Fibroblast of skin of right biceps (primary cell): ENCODE measurements at regions not wholly inside any gene's neighbourhood (a gene's known extent, or its start where the extent isn't known, plus 50 kb on each side); places are given as distances from the start of the nearest gene placed in this dataset.

Experiments used
- DNase-seq: peaks from one replicate; pipeline ENCODE4 v3.0.0-alpha.2; 2013

DNA sequence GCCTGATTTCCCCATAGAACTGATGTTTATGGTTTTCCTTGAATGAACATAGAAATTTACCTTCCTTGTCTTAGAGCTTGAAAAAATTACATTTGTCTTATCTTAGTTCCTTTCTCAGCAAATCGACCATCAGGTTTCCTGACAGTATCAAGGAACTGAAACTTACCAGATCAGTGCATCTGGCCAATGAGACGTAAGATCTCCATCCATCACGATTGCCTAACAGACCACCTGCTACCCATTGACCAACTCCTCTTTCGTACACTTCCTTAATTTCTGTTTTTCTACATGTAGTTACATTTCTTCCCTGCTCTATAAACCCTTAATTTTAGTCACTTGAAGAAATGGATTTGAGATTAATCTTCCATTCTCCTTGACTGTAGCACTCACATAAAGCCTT lies 57.4 kb upstream of the TMPRSS15 start:
- no peak for DNase-seq

DNA sequence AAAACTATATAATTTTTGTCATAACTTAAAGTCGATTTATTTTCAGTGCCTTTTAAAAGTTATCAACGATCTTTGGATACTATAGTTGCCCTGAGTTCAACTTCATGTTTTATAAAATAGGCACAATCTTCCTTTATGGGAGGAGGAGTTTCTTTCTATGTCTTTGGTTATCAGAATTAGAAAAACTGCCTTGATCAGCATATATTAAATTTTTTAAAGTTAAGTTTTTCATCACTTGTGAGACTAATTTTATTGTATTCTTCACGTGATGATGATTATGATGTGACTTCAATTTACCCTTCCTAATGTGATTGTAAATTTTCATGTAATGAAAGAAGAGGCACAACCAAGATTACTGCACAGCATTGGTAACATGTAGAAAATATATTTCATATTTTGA lies 58.2 kb upstream of the TMPRSS15 start:
- no peak for DNase-seq

DNA sequence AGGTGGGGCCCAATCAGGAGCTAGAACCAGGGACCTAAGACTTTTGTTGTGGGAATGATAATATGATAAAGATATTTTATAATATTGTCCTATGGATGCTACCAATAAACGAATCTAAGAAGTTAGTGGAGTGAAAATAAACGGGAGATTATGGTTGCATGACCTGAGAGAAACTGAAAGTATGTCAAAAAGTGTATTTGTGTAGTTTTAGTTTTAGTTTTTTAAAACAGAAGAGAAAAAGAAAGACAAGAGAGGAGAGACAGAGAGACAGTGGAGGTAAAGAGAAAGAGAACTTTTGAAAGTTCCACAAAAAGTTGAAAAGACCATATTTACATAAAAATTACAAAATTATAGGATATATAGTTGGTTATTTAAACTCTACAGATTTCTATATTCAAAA lies 64.1 kb upstream of the TMPRSS15 start:
- no peak for DNase-seq

DNA sequence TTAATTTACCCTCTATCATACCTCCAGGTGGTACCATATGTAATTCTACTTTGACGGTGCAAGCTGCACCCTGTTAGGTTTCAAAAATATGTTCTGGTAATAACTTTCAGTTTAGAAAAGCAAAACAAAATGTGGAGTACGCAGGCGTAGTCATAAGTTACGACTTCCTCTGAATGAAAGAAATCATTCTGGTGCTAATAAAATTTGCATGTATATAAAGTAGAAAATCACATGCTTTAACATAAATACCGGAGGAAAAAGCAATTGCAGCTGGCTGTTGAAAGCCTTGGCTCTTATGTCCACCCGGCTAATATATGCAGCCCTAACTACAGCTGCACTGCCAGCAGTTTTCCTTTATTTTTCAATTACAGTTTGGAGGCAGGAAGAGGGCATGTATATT lies 65.2 kb upstream of the TMPRSS15 start:
- DNase-seq = no peak

DNA sequence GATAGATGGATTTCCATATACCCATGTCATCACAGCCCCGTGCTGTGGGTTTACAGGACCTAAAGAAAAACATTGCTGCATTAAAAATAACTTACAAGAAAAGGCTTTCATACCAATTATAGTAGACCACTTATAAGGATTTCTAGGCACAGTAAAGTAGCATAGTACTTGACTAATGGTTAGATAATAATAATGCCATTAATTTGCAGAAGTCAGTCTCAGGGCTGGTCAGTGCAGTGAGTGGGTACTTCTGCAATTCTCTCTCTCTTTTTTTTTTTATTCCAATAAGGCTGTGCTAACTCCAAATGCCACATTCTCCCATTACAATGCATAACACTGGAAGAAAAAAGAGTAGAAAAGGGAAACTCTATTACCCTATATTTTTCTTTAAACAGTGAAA lies 73.1 kb upstream of the TMPRSS15 start:
- DNase-seq = no peak

DNA sequence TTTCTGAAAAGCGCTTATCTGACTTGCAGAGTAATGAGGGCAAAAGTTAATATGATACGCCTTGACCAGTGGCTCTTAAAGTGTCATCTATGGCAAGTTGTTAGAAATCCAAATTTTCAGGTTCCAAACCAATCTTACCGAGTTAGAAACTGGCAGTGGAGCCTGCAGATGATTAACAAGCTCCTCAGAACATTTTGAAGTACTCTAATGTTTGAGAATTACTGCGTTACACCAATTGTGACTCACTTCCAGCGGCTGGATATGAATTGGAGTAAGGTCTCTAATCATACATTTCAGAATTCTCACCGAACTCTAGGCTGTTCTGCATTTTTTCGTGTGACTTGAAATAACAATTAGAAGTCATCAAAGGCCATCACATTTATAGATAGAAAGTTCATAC lies 73.5 kb upstream of the TMPRSS15 start:
- peak; percentile 17 for DNase-seq

DNA sequence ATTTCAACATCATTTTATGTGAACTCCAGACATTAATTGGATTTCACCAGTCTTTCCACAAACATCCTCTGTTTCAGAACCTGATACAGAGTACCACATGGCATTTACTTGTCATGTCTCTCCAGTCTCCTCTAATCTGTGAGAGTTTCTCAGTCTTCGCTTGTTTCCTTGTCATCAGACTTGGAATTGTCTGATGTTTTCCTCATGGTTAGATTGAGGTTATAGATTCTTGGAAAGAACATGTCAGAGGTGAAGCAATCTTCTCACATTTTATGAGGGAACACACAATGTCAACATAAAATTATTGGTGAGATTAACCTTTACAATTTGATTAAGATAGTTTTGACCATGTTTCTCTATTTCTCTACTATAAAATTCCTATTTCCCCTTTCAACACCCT lies 74.9 kb upstream of the TMPRSS15 start:
- no peak for DNase-seq

DNA sequence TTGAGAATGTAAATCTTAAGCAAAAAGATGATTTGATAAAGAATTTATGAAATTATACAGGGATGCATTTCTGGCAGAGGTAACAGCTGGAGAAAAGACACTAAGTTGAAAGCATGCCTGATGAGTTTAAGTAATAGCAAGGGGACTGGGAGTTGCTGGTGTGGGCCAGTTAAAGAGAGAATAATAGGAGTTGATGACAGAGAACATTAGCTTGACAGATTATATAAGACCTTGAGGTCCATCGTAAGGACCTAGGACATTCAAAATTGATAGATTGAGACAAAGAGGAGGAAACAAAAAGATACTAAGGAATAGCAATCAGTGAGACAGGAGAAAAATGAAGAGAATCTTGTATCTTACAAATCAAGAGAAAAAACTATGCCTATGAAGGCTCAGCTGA lies 84.7 kb upstream of the TMPRSS15 start:
- DNase-seq = no peak

DNA sequence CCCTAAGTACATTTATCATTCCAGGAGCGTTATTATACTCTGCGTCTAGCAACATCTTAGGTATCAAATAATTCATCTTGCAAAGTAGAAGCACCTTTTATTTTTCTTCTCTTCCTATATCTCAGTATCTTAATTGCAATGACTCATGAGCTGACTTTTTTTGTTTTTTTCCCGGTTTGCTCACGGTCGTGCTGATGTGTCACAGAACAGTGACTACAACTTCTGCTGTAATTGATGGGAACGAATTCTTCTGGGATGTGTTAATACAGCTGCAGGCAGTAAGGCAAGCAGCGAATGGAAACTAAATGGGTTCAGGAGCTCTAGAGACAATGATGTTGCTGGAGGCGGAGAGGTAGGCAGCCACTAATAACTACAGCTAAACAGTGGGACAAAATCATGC lies 89.8 kb upstream of the TMPRSS15 start:
- peak; percentile 92 for DNase-seq

DNA sequence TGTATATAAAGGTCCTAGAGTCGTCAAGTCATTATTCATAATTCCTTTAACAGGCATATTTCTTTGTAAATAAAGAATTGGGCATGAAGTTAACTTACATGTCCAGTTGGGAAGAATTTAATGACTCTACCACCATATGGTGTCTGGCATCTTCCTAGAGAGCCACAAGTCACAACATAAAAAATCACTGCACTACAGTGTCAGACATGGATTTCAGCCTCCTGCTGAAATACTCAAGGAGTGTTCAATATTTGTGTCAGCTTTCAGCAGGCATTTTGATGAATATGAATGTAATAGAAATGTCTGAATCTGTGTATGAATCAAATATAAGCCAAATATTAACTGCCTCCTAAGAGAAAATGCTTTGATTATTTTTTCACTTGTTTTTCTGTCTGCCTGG lies 91.9 kb upstream of the TMPRSS15 start:
- no peak for DNase-seq

DNA sequence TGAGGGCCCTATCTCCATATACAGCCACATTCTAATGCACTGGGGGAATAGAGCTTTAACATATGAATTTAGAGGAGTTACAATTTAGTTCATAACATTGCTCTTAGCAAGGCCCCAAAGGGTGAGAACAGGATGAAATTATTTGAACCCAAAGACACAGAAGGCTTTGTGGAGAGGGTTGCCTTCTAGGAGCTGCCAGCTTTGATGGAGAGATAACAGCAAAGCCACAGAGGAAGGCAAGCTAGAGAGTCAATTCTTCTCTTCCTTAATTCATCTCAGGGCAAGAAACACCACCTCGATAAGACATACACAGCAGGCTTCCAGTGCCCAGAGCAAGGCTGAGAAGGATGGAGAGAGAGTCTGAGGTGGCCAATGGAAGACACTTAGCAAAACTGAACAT lies 94.8 kb upstream of the TMPRSS15 start:
- DNase-seq = no peak

DNA sequence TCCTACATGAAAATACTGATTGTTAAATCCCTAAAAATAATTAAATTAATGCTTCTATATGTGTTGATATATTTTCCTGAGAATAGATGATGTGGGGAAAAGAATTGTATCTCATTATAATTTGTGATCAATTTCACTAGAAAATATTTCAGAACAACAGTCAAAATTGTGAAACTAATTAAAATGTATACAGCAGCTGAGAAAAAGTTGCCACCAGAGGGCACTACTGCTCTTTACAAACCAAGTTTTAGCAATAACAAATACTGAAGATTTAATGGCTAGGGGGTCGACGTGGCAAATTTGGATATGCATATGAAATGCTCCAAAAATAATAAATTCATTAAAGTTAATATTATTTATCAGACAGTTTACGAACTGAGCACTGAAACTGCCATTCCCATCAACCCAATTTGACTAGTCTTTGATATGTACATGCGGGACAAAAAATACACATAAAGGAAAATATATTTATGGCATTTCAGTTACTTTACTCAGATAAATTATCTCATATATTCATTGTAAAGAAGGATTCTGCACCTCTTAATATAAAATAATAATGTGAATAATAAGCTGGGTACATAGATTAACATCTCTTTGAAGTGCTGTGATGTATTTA lies 96.3 kb upstream of the TMPRSS15 start:
- peak; percentile 61 for DNase-seq

DNA sequence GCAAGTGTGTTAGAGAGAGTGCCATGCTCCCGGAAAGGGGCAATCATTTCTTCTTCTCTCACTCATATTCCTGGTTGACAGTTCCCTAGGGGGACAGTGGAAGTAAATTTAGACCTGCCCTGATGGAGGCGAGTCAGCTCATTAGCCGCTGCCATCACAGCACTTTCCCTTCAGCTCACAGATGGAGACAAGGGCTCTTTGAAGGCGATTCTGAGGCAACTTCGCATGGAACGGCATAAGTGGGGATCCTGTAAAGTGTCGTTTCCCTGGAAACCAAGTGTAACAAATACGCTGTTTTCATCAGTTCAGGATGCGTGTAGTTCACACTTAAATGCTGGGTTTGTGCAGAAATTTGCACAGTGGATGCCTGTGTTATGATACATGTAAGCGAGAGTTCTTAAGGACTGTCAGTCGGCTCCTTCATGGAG lies 114.5 kb upstream of the TMPRSS15 start:
- peak; percentile 41 for DNase-seq

DNA sequence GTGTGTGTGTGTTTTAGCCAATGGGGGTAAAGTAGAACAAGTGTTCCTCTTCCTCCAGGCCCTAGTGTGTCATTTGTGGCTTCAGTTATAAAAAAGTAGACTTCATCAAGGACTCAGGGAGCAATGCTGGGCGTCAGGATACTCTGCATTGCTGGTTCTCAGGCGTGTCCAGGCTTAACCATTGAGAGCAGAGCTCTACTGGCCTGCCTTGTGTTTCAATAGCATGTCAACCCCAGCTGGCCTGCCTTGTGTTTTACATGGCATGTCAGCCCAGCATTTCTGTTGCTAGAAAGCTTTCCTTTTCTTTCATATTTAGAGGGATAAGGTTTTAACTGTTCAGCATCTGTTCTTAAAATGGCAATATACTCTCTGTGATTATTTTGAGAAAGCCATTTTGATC lies 117.6 kb upstream of the TMPRSS15 start:
- DNase-seq = no peak

DNA sequence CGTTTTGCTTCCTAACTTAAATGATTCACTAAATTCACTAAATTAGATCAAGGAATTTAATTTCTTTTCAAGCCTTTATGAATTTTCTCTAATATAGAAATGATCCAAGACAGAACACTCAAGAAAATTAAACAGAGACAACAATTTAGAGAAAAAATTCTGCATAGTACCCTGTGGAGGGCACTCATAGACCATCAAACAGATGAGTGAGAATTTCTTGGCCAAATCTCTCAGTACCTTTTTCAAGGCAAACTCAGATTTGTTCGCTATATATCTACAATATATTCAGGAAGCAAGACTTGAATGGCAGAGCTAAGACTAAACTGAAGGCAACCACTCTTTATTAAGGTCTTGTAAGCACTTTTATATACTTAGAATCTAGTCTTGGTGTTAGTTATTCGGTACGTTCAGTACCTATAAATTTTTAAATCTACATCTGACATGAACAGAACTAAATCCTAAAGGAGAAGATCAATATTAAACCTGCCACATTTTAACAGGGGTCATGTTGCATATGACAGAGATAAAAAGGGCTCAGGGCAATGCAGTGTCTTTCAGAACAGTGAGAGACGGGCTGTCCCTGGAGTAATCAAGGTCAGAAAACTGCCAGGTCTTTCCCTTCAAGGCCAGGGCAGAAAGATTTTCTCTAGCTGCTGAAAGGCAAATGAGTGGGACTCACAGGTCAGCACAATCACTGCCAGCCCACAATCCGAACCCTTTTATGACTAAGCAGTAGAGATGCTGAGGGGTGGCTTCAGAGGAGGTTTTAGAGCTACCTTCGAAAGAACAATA lies 118.8 kb upstream of the TMPRSS15 start:
- DNase-seq = peak; percentile 23

DNA sequence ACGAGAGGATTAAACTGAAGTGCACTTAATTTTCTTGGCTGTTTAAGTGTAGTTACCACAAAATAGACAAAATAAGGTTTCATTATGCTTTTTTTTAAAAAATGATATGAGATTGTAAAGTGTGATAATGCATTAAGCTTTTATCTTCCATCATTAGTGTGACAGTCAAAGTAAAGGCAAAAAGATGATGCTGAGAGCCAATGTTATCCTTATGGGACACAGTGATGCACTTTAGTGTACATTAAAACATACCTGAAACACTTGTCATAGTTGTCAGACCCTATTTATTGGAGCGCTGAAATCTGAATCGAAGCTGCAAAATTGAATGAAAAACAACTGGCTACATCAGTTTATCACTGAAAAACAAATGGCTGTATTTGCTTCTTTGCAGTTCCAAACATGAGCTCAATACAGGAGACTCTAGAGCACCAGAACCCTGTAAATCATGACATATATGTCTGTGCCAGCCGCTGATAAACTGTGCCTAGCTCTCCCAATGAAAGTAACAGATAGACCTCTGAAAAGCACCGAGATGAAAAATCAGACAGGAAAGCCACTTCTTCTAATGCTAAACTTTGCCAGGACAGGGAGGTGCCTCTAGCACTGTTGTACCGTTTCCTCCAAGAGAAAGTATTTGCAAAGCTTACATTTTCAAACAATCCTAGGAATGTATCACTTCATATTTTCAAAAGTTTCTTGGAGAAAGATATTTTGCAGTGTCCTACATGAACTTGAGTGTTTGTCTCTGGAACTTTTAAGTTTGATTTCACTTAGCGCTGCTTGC lies 120.7 kb upstream of the TMPRSS15 start:
- DNase-seq = peak; percentile 15

DNA sequence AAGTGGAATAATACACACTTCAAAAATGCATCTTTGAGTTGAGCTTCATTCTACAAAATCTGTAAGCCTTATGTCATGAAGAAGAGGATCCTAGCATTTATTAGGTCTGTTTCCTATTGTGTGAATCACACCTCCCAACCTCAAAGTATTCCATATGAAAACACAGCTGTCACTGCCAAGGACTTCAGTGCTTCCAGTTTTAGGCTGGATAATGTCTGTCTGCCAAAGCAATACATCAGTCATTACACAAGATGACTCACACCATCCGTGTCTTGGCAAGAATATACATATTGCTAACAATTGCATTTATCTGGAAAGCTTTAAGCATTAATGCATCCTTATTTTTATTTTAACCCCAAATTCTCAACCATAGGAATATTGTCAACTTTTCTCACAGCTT lies 125.7 kb upstream of the TMPRSS15 start:
- peak; percentile 97 for DNase-seq

DNA sequence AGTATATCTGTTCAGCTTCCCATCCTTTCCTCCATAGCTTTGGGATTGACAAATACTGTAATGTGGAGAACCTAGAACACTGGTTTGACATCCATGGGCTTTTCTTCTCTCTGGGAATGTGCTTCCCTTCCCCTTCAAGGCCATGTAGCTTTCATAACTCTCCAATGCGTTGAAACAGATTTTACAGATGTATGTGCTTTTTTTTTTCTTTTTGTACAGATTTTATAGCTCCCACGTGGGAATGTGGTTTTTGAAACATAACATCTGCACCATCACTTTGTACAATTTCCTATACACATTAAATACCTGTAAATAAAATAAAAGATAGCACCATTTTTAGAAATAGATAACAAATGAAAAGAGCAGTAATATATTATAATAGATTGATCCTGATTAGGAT lies 138.5 kb upstream of the TMPRSS15 start:
- DNase-seq = no peak

DNA sequence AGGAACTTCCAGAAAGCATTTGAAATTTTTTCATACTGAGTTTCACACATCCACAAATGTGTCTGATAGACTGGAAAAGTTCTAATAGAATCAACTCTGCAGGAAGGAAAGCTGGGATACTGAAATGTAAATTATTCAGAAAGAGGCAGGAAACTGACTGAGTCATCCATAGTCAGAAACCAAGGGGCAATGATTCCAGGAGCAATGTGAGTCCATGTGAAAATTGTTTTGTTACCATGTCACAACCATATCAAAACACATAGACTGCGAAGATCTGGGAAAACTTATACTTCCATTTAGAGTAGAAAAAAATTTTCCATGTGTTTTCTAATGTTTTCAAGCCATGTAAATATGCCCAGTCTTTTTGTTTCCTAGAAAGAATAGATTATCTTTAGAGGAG lies 142.3 kb upstream of the TMPRSS15 start:
- peak; percentile 88 for DNase-seq

DNA sequence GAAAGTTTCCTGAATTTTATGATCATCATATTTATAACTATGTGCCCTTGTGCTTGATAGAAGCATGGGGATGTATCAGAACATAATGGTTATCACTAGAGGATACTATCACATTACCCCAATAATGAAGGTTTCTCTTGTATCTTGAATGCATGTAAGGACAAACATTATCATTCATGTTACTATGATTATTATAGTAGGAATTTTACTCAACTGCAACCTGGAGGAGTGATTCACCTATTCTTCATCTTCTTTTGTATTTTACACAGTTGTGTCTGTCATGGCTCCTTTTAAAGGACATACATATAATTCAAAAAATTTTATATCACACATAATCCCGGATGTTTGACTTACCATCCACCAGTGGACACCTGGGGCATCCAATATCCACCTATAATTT lies 143.8 kb upstream of the TMPRSS15 start:
- no peak for DNase-seq

DNA sequence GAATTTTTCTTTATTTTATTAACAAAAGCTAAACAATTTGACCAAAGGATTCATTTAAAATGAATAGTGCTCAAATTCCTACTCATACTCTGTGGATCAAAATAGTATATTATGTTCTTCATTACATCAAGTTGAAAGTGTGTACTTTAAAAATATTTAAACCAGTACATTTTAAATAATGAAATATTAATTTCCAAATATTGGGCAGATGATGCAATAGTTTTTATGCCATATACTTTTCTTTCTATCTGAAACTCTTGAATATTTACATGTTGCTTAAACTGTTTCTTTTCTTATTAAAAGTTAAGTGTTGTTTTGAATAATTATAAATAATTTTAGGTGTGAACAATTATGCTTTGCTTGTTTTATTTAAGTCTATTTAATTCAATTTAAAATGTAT lies 144.7 kb upstream of the TMPRSS15 start:
- DNase-seq = no peak

DNA sequence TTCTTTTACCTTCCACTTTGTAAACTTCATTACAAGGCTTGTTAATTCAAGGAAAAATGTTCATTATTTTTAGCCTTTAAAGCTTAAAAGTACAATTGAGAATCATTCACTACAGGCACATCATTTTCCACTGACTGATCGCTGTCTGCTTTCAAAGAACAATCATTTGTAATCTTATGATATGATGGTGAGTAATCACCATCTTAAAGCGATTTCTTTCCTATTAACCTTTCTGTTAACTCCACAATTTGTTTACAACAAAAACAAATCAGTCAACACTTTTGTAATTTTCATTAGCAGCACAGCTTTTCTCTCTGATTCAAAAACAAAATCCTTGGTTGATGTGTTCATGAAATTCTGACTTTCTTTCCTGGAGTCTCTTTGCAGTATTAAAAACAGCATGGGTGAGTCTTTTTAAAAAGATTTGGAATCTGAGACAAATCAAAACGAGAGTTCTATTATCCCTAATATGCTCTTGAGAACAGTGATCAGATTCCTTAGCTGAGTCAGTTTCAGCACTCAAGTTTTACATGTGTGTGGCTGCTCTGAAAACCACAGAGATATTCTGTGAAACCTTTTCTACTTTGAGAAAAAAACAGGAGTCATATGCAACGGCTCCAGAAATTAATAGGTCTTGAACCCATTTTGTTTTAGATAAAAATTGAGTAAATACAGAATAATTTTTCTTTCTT lies 145.8 kb upstream of the TMPRSS15 start:
- peak; percentile 75 for DNase-seq

DNA sequence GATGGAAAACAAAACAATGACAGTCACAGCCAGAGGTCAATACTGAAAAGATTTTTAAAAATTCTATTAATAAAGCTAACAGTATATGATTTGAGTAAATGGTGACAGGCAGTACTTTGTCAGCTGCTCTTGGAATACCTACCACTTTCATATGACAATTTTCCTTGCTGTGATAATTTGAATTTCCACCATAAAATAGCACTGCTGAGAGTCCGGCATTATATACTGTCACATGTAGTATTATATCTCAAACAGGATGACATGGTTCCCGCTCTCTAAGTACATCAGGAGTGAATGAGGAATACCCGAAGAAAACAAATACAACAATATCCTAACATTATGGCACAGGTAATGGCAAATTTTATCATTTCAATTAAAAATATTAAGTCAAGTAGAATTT lies 146.8 kb upstream of the TMPRSS15 start:
- no peak for DNase-seq
